Stimulated activated CD8-positive, alpha-beta memory T cell treated with anti-CD3 and anti-CD28 coated beads, Interleukin-7, amount 100 ng/mL, for 4 hours (primary cell): ENCODE measurements at regions not wholly inside any gene's neighbourhood (a gene's known extent, or its start where the extent isn't known, plus 50 kb on each side); places are given as distances from the start of the nearest gene placed in this dataset.

Source experiments
- DNase-seq, 2 donors: peaks; one replicate each; pipeline ENCODE4 v3.0.0-alpha.2; 2020; ENCODE audit warnings: low read depth in 2 of 2

- DNase-seq, result no peak
Measured at GRCh38 chr22:47240116-47240515, 477.7 kb downstream of the TBC1D22A start.

- no peak for DNase-seq
Measured at GRCh38 chr22:47239474-47239860, 477.0 kb downstream of the TBC1D22A start.

- DNase-seq, result no peak
Measured at GRCh38 chr22:47238690-47239473, 476.4 kb downstream of the TBC1D22A start.

GRCh38 chr22:47237890-47238480 lies 475.5 kb downstream of the TBC1D22A start:
- DNase-seq, result no peak

- no peak for DNase-seq
Measured at GRCh38 chr22:47236718-47237117, 474.3 kb downstream of the TBC1D22A start.

GRCh38 chr22:47236161-47236560 lies 473.7 kb downstream of the TBC1D22A start:
- no peak for DNase-seq

- no peak for DNase-seq
Measured at GRCh38 chr22:47233316-47234243, 471.1 kb downstream of the TBC1D22A start.

GRCh38 chr22:47232753-47233152 lies 470.3 kb downstream of the TBC1D22A start:
- DNase-seq, result no peak

- no peak for DNase-seq
Measured at GRCh38 chr22:47232197-47232596, 469.7 kb downstream of the TBC1D22A start.

GRCh38 chr22:47231759-47232158 lies 469.3 kb downstream of the TBC1D22A start:
- DNase-seq, result no peak

- DNase-seq, result no peak
Measured at GRCh38 chr22:47230741-47231140, 468.3 kb downstream of the TBC1D22A start.

- DNase-seq, result no peak
Measured at GRCh38 chr22:47230251-47230650, 467.8 kb downstream of the TBC1D22A start.

- no peak for DNase-seq
Measured at GRCh38 chr22:47228767-47229166, 466.3 kb downstream of the TBC1D22A start.

- DNase-seq, result no peak
Measured at GRCh38 chr22:47225931-47226633, 463.6 kb downstream of the TBC1D22A start.

GRCh38 chr22:47225080-47225930 lies 462.9 kb downstream of the TBC1D22A start:
- no peak for DNase-seq
